C4-2B (cell line): ENCODE measurements at regions not wholly inside any gene's neighbourhood (a gene's known extent, or its start where the extent isn't known, plus 50 kb on each side); places are given as distances from the start of the nearest gene placed in this dataset.

Experiments
- CTCF ChIP-seq: fragments of 450-650 bp; conservative IDR thresholded peaks from 2 replicates; pipeline ENCODE4 v1.5.1; 2017; ENCODE audit warnings: mild to moderate bottlenecking
- ZFX ChIP-seq: fragments of 450-650 bp; IDR thresholded peaks from 2 replicates; pipeline ENCODE4 v1.6.1; 2017

GRCh38 chr2:133811409-133812125 lies 243.3 kb upstream of the NCKAP5 start:
- no peak for TF ChIP-seq CTCF
- TF ChIP-seq ZFX = no peak
